Activated CD4-positive, alpha-beta T cell treated with anti-CD3 and anti-CD28 coated beads, Interleukin-2, amount 10 ng/mL, durations not matched to agents 24 days and 14 days (primary cell): ENCODE measurements at regions not wholly inside any gene's neighbourhood (a gene's known extent, or its start where the extent isn't known, plus 50 kb on each side); places are given as distances from the start of the nearest gene placed in this dataset.

Experiments
- DNase-seq: peaks from one replicate; pipeline ENCODE4 v3.0.0; 2022
- H3K27ac Mint-ChIP-seq: one replicate; pipeline ENCODE4 v1.8.0; 2022; ENCODE audit warnings: mild to moderate bottlenecking, mixed read lengths
- H3K27me3 Mint-ChIP-seq: one replicate; pipeline ENCODE4 v1.8.0; 2022; ENCODE audit warnings: mixed read lengths
- H3K36me3 Mint-ChIP-seq: one replicate; pipeline ENCODE4 v1.8.0; 2022; ENCODE audit warnings: low read depth, mild to moderate bottlenecking, mixed read lengths
- H3K4me1 Mint-ChIP-seq: one replicate; pipeline ENCODE4 v1.8.0; 2021; ENCODE audit warnings: mixed read lengths
- H3K4me3 Mint-ChIP-seq: one replicate; pipeline ENCODE4 v1.8.0; 2022; ENCODE audit warnings: mild to moderate bottlenecking, moderate library complexity, mixed read lengths
- H3K9me3 Mint-ChIP-seq: one replicate; pipeline ENCODE4 v1.8.0; 2021; ENCODE audit warnings: mixed read lengths
- intact Hi-C: fragments of 100-400 bp; cut with micrococcal nuclease; formaldehyde crosslinking; loops from one replicate; pipeline ENCODE4 v1.15.1; 2023

GRCh38 chr21:33987461-33987860 lies 71.9 kb upstream of the ATP5PO start:
- no peak overlapping the region for H3K4me3 Mint-ChIP-seq
- peaks cover 22% of the 10 kb centered on the region for H3K9me3 Mint-ChIP-seq
- peaks cover 6% of the 10 kb centered on the region for H3K27me3 Mint-ChIP-seq
- H3K4me1 Mint-ChIP-seq: peaks cover 24% of the 10 kb centered on the region
- intact Hi-C loops: no loop called here
- no peak for DNase-seq
- H3K36me3 Mint-ChIP-seq: peaks cover 10% of the 10 kb centered on the region
- no peak overlapping the region for H3K27ac Mint-ChIP-seq

DNA sequence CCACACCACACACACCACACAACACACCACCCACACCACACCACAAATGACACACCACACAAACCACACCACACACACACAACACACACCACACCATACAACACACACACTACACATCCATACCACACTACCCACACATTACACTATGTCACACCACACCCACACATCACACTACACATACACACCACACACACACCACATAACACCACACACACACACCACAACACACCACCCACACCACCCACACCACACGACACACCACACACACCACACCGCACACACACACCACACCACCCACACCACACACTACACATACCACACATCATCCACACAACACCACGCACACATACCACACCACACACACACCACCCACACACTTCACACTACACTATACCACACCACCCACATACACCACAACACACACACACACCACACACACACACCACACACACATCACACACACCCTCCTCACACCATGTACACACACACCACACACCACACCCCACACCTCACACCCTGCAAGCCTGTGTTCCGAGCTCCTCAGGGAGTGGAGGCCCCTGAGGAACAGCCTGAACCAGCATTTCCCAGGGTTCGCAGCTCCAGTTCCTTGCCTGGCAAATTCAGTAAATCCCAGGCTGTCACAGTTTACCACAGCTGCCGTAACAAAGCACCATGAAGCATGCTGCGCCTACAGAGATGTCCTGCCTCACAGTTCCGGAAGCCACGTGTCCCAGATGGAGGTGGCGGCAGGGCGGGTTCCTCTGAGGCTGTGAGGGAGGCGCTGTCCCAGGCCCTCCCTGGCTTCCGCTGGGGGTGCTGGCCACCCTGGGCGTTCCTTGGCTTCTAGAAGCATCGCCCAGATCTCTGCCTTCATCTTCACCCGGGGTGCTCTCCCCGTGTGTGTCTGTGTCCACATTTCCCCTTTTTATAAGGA lies 69.8 kb upstream of the ATP5PO start:
- Mint-ChIP-seq H3K9me3 (peaks cover 16% of the 10 kb centered on the region), H3K4me3 (peak overlapping the region; percentile 0), H3K27ac (peak overlapping the region; percentile 58), H3K4me1 (peaks cover 36% of the 10 kb centered on the region), H3K27me3 (no peaks in the 10 kb centered on the region), H3K36me3 (peaks cover 12% of the 10 kb centered on the region)
- no peak for DNase-seq
- intact Hi-C loops: no loop called here

- Mint-ChIP-seq H3K4me3 (no peak overlapping the region), H3K36me3 (peaks cover 14% of the 10 kb centered on the region), H3K4me1 (peaks cover 41% of the 10 kb centered on the region), H3K27ac (no peak overlapping the region), H3K27me3 (no peaks in the 10 kb centered on the region), H3K9me3 (peaks cover 16% of the 10 kb centered on the region)
- intact Hi-C loops: no loop called here
- DNase-seq: no peak
Observed at GRCh38 chr21:33984021-33984481, 68.4 kb upstream of the ATP5PO start.

GRCh38 chr21:33981391-33982101 lies 65.9 kb upstream of the ATP5PO start:
- peaks cover 18% of the 10 kb centered on the region for H3K36me3 Mint-ChIP-seq
- no peak for DNase-seq
- no peaks in the 10 kb centered on the region for H3K27me3 Mint-ChIP-seq
- H3K4me3 Mint-ChIP-seq: no peak overlapping the region
- no peak overlapping the region for H3K27ac Mint-ChIP-seq
- peaks cover 16% of the 10 kb centered on the region for H3K9me3 Mint-ChIP-seq
- H3K4me1 Mint-ChIP-seq: peaks cover 61% of the 10 kb centered on the region
- intact Hi-C loops: no loop called here

DNA sequence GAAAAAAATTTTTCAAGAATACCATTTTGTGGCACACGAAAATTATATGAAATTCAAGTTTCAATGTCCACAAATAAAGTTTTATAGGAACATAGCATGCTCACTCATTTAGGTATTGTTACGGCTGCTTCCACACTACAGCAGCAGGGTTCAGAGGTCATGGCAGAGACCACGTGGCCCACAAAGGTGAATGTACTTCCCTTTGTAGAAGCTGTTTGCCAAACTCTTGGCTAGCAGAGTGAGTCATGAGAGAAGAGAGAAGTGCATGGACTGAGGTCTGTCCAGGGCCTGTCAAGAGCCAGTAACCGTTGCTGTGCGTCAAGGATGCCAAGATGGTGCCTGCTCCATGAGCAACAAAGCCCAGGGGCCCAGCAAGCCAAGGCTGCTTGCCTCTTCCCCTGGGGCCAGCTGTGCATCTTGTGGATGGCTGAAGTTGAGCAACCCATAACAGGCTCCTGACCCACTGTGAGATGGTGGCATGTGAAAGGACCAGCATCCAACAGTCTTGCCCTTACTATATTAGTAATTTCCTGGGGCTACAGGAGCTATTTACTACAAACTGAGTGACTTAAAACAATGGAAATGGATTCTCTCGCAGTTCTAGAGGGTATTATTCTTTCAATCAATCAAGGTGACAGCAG lies 64.8 kb upstream of the ATP5PO start:
- no peak for DNase-seq

GRCh38 chr21:33978585-33978984 lies 63.0 kb upstream of the ATP5PO start:
- Mint-ChIP-seq H3K4me1 (peaks cover 67% of the 10 kb centered on the region), H3K36me3 (peaks cover 23% of the 10 kb centered on the region), H3K27ac (peak overlapping the region; percentile 46), H3K27me3 (no peaks in the 10 kb centered on the region), H3K9me3 (peaks cover 11% of the 10 kb centered on the region), H3K4me3 (no peak overlapping the region)
- DNase-seq: no peak
- intact Hi-C loops: no loop called here

More for the DNA sequence above, 64.8 kb upstream of the ATP5PO start:
- H3K27me3 Mint-ChIP-seq: no peaks in the 10 kb centered on the region
- peaks cover 16% of the 10 kb centered on the region for H3K36me3 Mint-ChIP-seq
- H3K4me3 Mint-ChIP-seq: no peak overlapping the region
- H3K4me1 Mint-ChIP-seq: peaks cover 64% of the 10 kb centered on the region
- H3K27ac Mint-ChIP-seq: peak overlapping the region; percentile 25
- intact Hi-C loops: no loop called here
- H3K9me3 Mint-ChIP-seq: peaks cover 15% of the 10 kb centered on the region

- intact Hi-C loops: loop anchor here (2.0 kb wide), 3 partner anchors 45 to 213 kb away; no protein-coding TSS in a partner anchor
- peak overlapping the region; percentile 97 for H3K27ac Mint-ChIP-seq
Observed at GRCh38 chr21:33977721-33978369, 62.2 kb upstream of the ATP5PO start.

DNA sequence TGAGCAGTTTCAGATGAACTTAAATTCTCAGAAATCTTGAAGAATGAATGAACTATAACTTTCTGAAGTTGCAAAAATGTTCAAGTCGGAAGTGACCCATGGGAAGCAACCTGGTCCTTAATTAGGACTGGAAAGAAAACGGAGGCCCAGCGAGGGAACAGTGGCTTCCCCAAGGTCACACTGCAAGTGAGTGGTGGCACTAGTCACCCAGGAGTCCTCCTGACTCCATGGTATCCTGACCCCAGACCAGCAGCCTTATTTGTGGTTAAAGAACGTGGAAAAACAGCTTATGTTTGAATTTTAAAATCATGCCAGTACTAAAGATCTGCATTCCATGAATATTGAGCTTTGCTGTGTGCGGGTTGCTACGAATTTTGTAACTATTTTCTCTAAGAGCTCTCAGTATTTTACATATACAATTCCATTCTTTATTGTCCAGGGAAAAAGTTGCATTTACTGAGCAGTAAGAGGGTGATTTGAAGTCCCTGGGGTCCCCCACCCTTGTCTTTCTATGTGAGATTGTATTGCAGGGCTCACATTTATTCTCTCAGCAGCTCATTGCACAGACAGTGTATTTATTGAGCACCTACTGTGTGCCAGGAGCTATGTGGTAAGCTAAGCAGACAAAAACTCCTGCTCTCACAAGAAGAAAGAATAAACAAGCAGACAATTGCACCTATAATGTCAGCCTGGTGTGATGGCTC lies 61.6 kb upstream of the ATP5PO start:
- peaks cover 69% of the 10 kb centered on the region for H3K4me1 Mint-ChIP-seq
- intact Hi-C loops: loop anchor here (2.0 kb wide), 3 partner anchors 44 to 214 kb away; no protein-coding TSS in a partner anchor
- H3K27ac Mint-ChIP-seq: peak overlapping the region; percentile 97
- peak overlapping the region; percentile 71 for H3K4me3 Mint-ChIP-seq
- H3K27me3 Mint-ChIP-seq: no peaks in the 10 kb centered on the region
- peaks cover 27% of the 10 kb centered on the region for H3K36me3 Mint-ChIP-seq
- H3K9me3 Mint-ChIP-seq: peaks cover 4% of the 10 kb centered on the region
- DNase-seq: peak; percentile 71

More at GRCh38 chr21:33977721-33978369, 62.2 kb upstream of the ATP5PO start:
- H3K27me3 Mint-ChIP-seq: no peaks in the 10 kb centered on the region
- DNase-seq: no peak
- peaks cover 4% of the 10 kb centered on the region for H3K9me3 Mint-ChIP-seq
- peaks cover 23% of the 10 kb centered on the region for H3K36me3 Mint-ChIP-seq
- H3K4me3 Mint-ChIP-seq: peak overlapping the region; percentile 71
- H3K4me1 Mint-ChIP-seq: peaks cover 64% of the 10 kb centered on the region

GRCh38 chr21:33976082-33977016 lies 60.7 kb upstream of the ATP5PO start:
- H3K27me3 Mint-ChIP-seq: no peaks in the 10 kb centered on the region
- peak overlapping the region; percentile 97 for H3K27ac Mint-ChIP-seq
- H3K36me3 Mint-ChIP-seq: peaks cover 32% of the 10 kb centered on the region
- H3K4me1 Mint-ChIP-seq: peaks cover 72% of the 10 kb centered on the region
- H3K4me3 Mint-ChIP-seq: peak overlapping the region; percentile 71
- intact Hi-C loops: loop anchor here (1.0 to 2.0 kb wide), 6 partner anchors 28 to 214 kb away; no protein-coding TSS in a partner anchor
- H3K9me3 Mint-ChIP-seq: peaks cover 6% of the 10 kb centered on the region
- DNase-seq: peak; percentile 85

GRCh38 chr21:33975548-33976081 lies 60.0 kb upstream of the ATP5PO start:
- Mint-ChIP-seq H3K27me3 (no peaks in the 10 kb centered on the region), H3K36me3 (peaks cover 31% of the 10 kb centered on the region), H3K9me3 (peaks cover 3% of the 10 kb centered on the region), H3K27ac (peak overlapping the region; percentile 97), H3K4me1 (peaks cover 66% of the 10 kb centered on the region), H3K4me3 (peak overlapping the region; percentile 71)
- intact Hi-C loops: loop anchor here (1.0 to 2.0 kb wide), 8 partner anchors 27 to 215 kb away; no protein-coding TSS in a partner anchor
- peak; percentile 90 for DNase-seq

DNA sequence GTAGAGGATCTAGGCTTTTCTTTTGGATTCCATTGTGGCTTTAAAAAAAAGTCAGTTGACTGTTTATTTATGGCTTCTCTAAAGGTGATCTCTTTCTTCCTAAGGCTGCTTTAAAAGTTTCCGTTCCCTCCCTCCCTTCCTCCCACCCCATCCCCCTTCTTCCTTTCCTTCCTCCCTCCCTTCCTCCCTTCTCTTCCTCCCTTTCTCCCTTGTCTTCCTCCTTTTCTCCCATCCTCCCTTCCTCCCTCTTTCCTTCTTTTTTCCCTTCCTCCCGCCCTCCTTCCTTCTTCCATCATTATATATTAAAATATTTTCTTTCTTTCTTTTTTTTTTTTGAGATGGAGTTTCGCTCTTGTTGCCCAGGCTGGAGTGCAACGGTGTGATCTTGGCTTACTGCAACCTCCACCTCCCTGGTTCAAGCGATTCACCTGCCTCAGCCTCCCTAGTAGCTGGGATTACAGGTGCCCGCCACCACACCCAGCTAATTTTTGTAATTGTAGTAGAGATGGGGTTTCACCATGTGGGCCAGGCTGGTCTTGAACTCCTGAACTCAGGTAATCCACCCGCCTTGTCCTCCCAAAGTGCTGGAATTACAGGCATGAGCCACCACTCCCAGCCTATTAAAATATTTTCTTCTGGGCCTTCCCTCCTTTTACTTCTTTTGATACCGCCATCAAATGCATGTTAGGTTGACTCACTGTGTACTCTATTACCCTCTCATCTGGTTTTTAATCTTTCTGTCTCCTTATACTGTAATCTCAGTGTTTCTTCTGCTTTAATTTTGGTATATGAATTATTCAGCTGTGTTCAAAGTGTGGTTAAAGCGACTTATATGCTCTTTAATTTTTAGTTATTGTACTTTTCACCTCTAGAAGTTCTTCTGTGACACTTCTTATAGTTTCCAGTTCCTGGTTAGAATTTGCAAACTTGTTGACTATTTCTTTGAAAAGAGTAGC lies 59.2 kb upstream of the ATP5PO start:
- H3K36me3 Mint-ChIP-seq: peaks cover 37% of the 10 kb centered on the region
- peaks cover 3% of the 10 kb centered on the region for H3K9me3 Mint-ChIP-seq

More for the DNA sequence above, 59.2 kb upstream of the ATP5PO start:
- Mint-ChIP-seq H3K4me1 (peaks cover 63% of the 10 kb centered on the region), H3K27ac (peak overlapping the region; percentile 97), H3K27me3 (no peaks in the 10 kb centered on the region), H3K4me3 (peak overlapping the region; percentile 71)
- DNase-seq: no peak
- intact Hi-C loops: loop anchor here (1.0 kb wide), 2 partner anchors 34 to 46 kb away; no protein-coding TSS in a partner anchor
